Uterus (tissue), 3 donors: ENCODE measurements at regions not wholly inside any gene's neighbourhood (a gene's known extent, or its start where the extent isn't known, plus 50 kb on each side); places are given as distances from the start of the nearest gene placed in this dataset.

Experiments
- DNase-seq, 2 donors: peaks; one replicate each; pipeline ENCODE4 v3.0.0-alpha.2; 2019 to 2020
- H3K27ac ChIP-seq, 2 donors: fragments of 200-600 bp; sonication (generic); 1 replicate in 1 of 2; 2 replicates in 1 of 2; pipeline ENCODE4 v1.5.1; 2016 to 2018
- H3K27me3 ChIP-seq, 2 donors: fragments of 200-600 bp; sonication (generic); one replicate each; pipeline ENCODE4 v1.5.1; 2018 to 2019; ENCODE audit warnings: control low read depth in 1 of 2
- H3K36me3 ChIP-seq, 2 donors: fragments of 200-600 bp; sonication (generic); one replicate each; pipeline ENCODE4 v1.5.1; 2019; ENCODE audit warnings: control low read depth in 1 of 2
- H3K4me1 ChIP-seq, 2 donors: fragments of 200-600 bp; sonication (generic); one replicate each; pipeline ENCODE4 v1.5.1; 2018 to 2019; ENCODE audit warnings: control low read depth in 1 of 2
- H3K4me3 ChIP-seq, 2 donors: fragments of 200-600 bp; sonication (generic); 1 replicate in 1 of 2; 2 replicates in 1 of 2; pipeline ENCODE4 v1.5.1; 2018 to 2019; ENCODE audit warnings: mild to moderate bottlenecking in 1 of 2
- H3K9me3 ChIP-seq, 2 donors: fragments of 200-600 bp; sonication (generic); one replicate each; pipeline ENCODE4 v1.5.1; 2019; ENCODE audit warnings: control low read depth in 1 of 2
- CTCF ChIP-seq, 4 experiments: fragments of 200-600 bp in 2 of 4; fragments of 450-650 bp in 2 of 4; sonication (generic) in 2 of 4; IDR thresholded peaks; one replicate each; pipeline ENCODE4 v1.5.1; 2016 to 2019; ENCODE audit warnings: antibody characterized with exemption in 4 of 4, mild to moderate bottlenecking in 2 of 4, moderate library complexity in 1 of 4
- POLR2A ChIP-seq, 2 donors: fragments of 450-650 bp; IDR thresholded peaks; one replicate each; pipeline ENCODE4 v1.6.1; 2016; ENCODE audit warnings: antibody characterized with exemption in 2 of 2, mild to moderate bottlenecking in 1 of 2, moderate library complexity in 1 of 2
- intact Hi-C: fragments of 100-400 bp; cut with DNase I; formaldehyde crosslinking; loops from one replicate; pipeline ENCODE4 v1.15.1; 2023; ENCODE audit warnings: low total_unique reads
- donor health status: DM: yes; HTN: yes; CAD: no.

GRCh38 chr6:91166271-91167046 is 579.6 kb upstream of the MAP3K7 start:
- intact Hi-C loops, result no loop called here
- Histone ChIP-seq H3K27ac (no peak overlapping the region), H3K4me1 (no peaks in the 10 kb centered on the region), H3K36me3 (no peaks in the 10 kb centered on the region), H3K27me3 (no peaks in the 10 kb centered on the region), H3K9me3 (no peaks in the 10 kb centered on the region), H3K4me3 (no peak overlapping the region)
- DNase-seq, result no peak
- TF ChIP-seq POLR2A (IDR thresholded peaks at IDR 0.05) (no peak), CTCF (IDR thresholded peaks at IDR 0.05) (no peak)

GRCh38 chr6:91164105-91164504 is 577.2 kb upstream of the MAP3K7 start:
- intact Hi-C loops, result no loop called here
- Histone ChIP-seq H3K27ac (no peak overlapping the region), H3K36me3 (no peaks in the 10 kb centered on the region), H3K9me3 (no peaks in the 10 kb centered on the region), H3K4me3 (no peak overlapping the region), H3K27me3 (no peaks in the 10 kb centered on the region), H3K4me1 (no peaks in the 10 kb centered on the region)
- no peak for DNase-seq
- no peak for TF ChIP-seq POLR2A (IDR thresholded peaks at IDR 0.05)
- TF ChIP-seq CTCF (IDR thresholded peaks at IDR 0.05), result no peak

GRCh38 chr6:91161246-91161645 is 574.4 kb upstream of the MAP3K7 start:
- H3K4me1 ChIP-seq, result no peaks in the 10 kb centered on the region
- no peak overlapping the region for H3K27ac ChIP-seq
- TF ChIP-seq POLR2A (IDR thresholded peaks at IDR 0.05) (no peak), CTCF (IDR thresholded peaks at IDR 0.05) (no peak)
- no peaks in the 10 kb centered on the region for H3K9me3 ChIP-seq
- intact Hi-C loops, result no loop called here
- no peaks in the 10 kb centered on the region for H3K36me3 ChIP-seq
- no peak for DNase-seq
- H3K4me3 ChIP-seq, result no peak overlapping the region
- no peaks in the 10 kb centered on the region for H3K27me3 ChIP-seq

- H3K27ac ChIP-seq, result no peak overlapping the region
- DNase-seq, result no peak
- no peak for TF ChIP-seq POLR2A (IDR thresholded peaks at IDR 0.05)
- no peak for TF ChIP-seq CTCF (IDR thresholded peaks at IDR 0.05)
- H3K4me1 ChIP-seq, result no peaks in the 10 kb centered on the region
- intact Hi-C loops, result no loop called here
- H3K4me3 ChIP-seq, result no peak overlapping the region
- no peaks in the 10 kb centered on the region for H3K27me3 ChIP-seq
- no peaks in the 10 kb centered on the region for H3K9me3 ChIP-seq
- no peaks in the 10 kb centered on the region for H3K36me3 ChIP-seq
Observed at GRCh38 chr6:91155129-91155785, 568.4 kb upstream of the MAP3K7 start.

- Histone ChIP-seq H3K4me1 (no peaks in the 10 kb centered on the region), H3K4me3 (no peak overlapping the region), H3K27me3 (no peaks in the 10 kb centered on the region), H3K27ac (no peak overlapping the region), H3K9me3 (no peaks in the 10 kb centered on the region), H3K36me3 (no peaks in the 10 kb centered on the region)
- TF ChIP-seq POLR2A (IDR thresholded peaks at IDR 0.05), result no peak
- TF ChIP-seq CTCF (IDR thresholded peaks at IDR 0.05), result no peak
- intact Hi-C loops, result no loop called here
- DNase-seq, result no peak
Observed at GRCh38 chr6:91152824-91153223, 566.0 kb upstream of the MAP3K7 start.
